ENCODE measurements at regions not wholly inside any gene's neighbourhood (a gene's known extent, or its start where the extent isn't known, plus 50 kb on each side); places are given as distances from the start of the nearest gene placed in this dataset.

DNA sequence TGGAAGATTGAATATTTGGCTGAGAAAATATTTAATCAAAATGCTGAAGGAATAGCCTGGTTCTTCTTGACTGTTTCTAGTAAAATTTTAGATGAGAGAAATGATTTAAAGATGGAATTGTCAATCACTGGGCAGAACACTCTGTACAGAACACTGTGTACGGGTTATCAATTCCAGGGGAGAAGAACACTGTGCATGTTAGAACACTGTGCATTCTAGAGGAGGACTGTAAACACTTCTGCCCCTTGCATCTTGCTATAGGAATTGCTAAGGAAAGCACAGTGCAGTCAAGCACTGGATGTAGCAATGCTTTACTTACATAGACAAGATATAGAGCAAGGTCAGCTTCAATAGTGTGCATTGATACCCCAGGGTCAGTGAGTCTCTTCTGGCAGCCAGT lies 98.7 kb downstream of the RWDD3 start:
- POLR2A ChIA-PET, result no interaction called here
- Histone ChIP-seq H3K27ac (ENCODE audit: insufficient read depth, low read depth, low read length) (no peak overlapping the region), H2AFZ (ENCODE audit: low read depth, low read length) (no peak overlapping the region), H3K27me3 (ENCODE audit: control insufficient read depth in 2 of 2, insufficient read depth in 2 of 2, low read length in 2 of 2) (no peaks in the 10 kb centered on the region), H3K4me1 (ENCODE audit: control insufficient read depth, extremely low read depth, insufficient read depth, low read length) (no peaks in the 10 kb centered on the region), H3K4me2 (ENCODE audit: insufficient read depth, low read length) (no peak overlapping the region), H3K9me3 (replicated peaks; ENCODE audit: control insufficient read depth, insufficient read depth, low read length) (no peaks in the 10 kb centered on the region), H3K79me2 (ENCODE audit: control insufficient read depth, insufficient read depth, low read length) (no peaks in the 10 kb centered on the region), H3K36me3 (ENCODE audit: control insufficient read depth in 2 of 2, extremely low read depth in 1 of 2, insufficient read depth in 2 of 2, low read length in 2 of 2) (no peaks in the 10 kb centered on the region), H4K20me1 (replicated peaks; ENCODE audit: control insufficient read depth, extremely low read depth, insufficient read depth, low read length) (no peaks in the 10 kb centered on the region), H3K4me3 (replicated peaks in 1 of 3; ENCODE audit: insufficient read depth in 1 of 3, low read depth in 1 of 3, low read length in 3 of 3) (no peak overlapping the region), H3K9ac (replicated peaks; ENCODE audit: extremely low read depth, insufficient read depth, low read length) (no peak overlapping the region), H3K9me1 (replicated peaks; ENCODE audit: control insufficient read depth, extremely low read depth, insufficient read depth, low read length) (no peaks in the 10 kb centered on the region)
- TF ChIP-seq FOS (IDR thresholded peaks at IDR 0.05; ENCODE audit: borderline replicate concordance, insufficient read depth, low read length), result no peak
- TF ChIP-seq EZH2 (IDR thresholded peaks at IDR 0.05; ENCODE audit: borderline replicate concordance, low read depth, low read length, severe bottlenecking), result no peak
- TF ChIP-seq, protein P1, sequence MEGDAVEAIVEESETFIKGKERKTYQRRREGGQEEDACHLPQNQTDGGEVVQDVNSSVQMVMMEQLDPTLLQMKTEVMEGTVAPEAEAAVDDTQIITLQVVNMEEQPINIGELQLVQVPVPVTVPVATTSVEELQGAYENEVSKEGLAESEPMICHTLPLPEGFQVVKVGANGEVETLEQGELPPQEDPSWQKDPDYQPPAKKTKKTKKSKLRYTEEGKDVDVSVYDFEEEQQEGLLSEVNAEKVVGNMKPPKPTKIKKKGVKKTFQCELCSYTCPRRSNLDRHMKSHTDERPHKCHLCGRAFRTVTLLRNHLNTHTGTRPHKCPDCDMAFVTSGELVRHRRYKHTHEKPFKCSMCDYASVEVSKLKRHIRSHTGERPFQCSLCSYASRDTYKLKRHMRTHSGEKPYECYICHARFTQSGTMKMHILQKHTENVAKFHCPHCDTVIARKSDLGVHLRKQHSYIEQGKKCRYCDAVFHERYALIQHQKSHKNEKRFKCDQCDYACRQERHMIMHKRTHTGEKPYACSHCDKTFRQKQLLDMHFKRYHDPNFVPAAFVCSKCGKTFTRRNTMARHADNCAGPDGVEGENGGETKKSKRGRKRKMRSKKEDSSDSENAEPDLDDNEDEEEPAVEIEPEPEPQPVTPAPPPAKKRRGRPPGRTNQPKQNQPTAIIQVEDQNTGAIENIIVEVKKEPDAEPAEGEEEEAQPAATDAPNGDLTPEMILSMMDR (IDR thresholded peaks at IDR 0.05; ENCODE audit: extremely low read depth in 1 of 2, insufficient read depth in 1 of 2, low read depth in 1 of 2, low read length in 2 of 2), result no peak
- TF ChIP-seq POLR2A (IDR thresholded peaks at IDR 0.05; ENCODE audit: low read depth, low read length), result no peak
- no peak for TF ChIP-seq MYC (IDR thresholded peaks at IDR 0.05; ENCODE audit: low read depth, low read length)
- TF ChIP-seq, protein P2, sequence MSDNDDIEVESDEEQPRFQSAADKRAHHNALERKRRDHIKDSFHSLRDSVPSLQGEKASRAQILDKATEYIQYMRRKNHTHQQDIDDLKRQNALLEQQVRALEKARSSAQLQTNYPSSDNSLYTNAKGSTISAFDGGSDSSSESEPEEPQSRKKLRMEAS (IDR thresholded peaks at IDR 0.05; ENCODE audit: insufficient read depth, insufficient read length), result no peak
- no peak for TF ChIP-seq GATA2 (IDR thresholded peaks at IDR 0.05; ENCODE audit: insufficient read depth, insufficient read length, low read depth, low read length)
- no peak for TF ChIP-seq POLR2AphosphoS5 (IDR thresholded peaks at IDR 0.05; ENCODE audit: insufficient read depth, low read depth, low read length)
- TF ChIP-seq JUN (IDR thresholded peaks at IDR 0.05; ENCODE audit: borderline replicate concordance, insufficient read depth, insufficient read length, low read depth), result no peak
- CTCF ChIA-PET, result no interaction called here
- FAIRE-seq (no peak), DNase-seq (ENCODE audit: low read depth, low spot score) (no peak)
- intact Hi-C loops (cut with micrococcal nuclease), result no loop called here
- dilution Hi-C loops (cut with MboI; ENCODE audit: extremely low pct_ligation_motif_present, low sequenced_read_pairs), result no loop called here
- BruUV-seq (replicated peaks), result no TSS peak

All from endothelial cell of umbilical vein (primary cell).